ENCODE measurements at regions not wholly inside any gene's neighbourhood (a gene's known extent, or its start where the extent isn't known, plus 50 kb on each side); places are given as distances from the start of the nearest gene placed in this dataset.

GRCh38 chr9:7287986-7288385 is 511.6 kb downstream of the DMAC1 start:
- no peak for DNase-seq

GRCh38 chr9:7287065-7287464 is 512.5 kb downstream of the DMAC1 start:
- no peak for DNase-seq

GRCh38 chr9:7286101-7286500 is 513.5 kb downstream of the DMAC1 start:
- DNase-seq, result no peak

DNA sequence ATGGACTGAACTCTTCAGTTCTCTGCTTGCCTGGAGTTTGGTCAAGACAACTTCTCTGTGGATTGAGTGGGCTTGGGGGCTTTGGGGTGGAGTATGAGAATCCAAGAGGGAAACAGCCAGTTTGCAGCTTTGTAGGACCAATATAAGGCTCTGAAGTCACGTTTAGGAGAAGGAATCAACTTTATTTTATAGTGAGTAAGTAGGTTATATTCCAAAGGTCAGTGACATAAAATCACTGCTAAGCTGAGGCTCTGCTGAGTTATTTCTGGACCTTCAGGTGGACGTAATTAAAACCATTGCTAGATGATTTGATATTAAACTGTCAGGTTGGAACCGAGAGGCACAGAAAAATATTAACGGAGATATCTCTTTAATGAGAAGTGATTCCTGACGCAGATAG is 514.4 kb downstream of the DMAC1 start:
- no peak for DNase-seq

DNA sequence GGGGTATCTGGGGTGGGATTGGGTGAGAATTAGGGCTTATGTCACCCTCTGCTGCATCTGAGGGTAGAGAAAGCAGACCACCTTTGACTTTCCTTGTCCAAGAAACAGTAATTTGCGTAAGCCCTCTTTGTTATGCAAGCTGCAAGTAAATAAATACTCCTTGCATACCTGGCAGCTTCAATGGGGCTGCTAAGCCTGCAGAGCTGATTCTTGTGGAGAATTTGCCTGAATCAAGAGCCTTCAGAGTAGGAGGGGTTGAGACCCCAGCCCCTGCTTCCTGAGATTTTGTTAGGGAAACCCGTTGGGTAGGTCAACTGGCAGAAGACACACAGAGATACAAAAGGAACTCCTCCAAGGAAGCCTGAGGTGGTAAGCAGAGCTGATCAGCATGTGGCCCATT is 515.1 kb downstream of the DMAC1 start:
- no peak for DNase-seq

DNA sequence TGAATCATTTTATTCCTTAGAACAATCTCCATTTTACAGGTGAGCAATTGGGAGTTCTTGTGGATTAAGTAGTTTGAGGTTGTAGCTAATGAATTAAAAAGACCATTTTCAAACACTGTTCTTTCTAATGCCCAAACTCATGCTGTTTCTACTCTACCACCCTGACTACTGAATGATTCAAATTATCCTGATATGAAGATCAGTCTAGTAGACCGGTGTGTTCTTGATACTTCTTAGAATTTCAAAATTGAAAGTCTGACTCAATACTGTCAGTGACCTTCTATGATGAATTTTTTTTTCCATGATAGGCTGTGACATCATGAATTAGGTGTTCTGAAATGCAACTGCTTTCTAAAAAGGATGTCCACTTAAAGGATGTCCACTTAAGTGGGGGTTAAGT is 515.5 kb downstream of the DMAC1 start:
- DNase-seq, result no peak

DNA sequence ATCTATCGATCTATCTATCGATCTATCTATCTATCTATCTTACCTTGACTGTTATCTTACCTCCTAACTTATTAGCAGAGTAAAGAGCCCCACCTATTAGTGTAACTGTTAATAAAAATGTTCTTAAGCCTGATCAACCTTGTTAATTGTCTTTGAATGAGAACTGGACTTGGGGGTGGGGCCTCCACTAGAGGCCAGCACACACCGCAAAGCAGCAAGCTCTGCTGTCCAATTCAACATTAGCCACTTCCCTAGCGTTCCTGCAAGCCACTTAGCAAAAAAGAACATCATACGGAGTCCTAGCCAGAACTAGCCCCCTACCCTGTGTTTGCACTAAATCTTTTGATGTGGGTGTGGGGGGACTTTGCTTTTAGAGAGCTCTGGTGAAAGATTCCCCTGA is 515.8 kb downstream of the KDM4C start:
- DNase-seq, result no peak

- no peak for DNase-seq
Observed at GRCh38 chr9:7266911-7267595, 509.3 kb downstream of the KDM4C start.

DNA sequence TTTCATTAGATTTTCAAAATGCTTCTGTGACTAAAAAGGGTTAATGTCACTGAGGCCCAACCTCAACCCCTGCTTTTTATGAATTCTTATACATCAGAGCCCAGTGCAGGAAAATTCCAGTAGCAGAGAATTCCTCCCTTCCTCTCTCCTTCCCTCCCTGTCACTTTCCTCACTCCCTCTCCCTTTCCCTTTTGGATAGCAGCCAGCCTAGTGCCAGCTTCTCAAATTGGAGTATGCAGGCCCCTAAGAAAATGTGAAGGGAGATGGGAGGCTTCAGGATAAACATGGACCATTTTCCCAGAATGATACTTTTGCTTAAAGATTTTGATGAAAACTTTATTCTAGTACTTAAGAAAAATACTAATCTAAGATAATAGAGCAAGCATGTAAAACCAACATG is 507.4 kb downstream of the KDM4C start:
- no peak for DNase-seq

GRCh38 chr9:7259544-7260241 is 501.9 kb downstream of the KDM4C start:
- DNase-seq, result no peak

DNA sequence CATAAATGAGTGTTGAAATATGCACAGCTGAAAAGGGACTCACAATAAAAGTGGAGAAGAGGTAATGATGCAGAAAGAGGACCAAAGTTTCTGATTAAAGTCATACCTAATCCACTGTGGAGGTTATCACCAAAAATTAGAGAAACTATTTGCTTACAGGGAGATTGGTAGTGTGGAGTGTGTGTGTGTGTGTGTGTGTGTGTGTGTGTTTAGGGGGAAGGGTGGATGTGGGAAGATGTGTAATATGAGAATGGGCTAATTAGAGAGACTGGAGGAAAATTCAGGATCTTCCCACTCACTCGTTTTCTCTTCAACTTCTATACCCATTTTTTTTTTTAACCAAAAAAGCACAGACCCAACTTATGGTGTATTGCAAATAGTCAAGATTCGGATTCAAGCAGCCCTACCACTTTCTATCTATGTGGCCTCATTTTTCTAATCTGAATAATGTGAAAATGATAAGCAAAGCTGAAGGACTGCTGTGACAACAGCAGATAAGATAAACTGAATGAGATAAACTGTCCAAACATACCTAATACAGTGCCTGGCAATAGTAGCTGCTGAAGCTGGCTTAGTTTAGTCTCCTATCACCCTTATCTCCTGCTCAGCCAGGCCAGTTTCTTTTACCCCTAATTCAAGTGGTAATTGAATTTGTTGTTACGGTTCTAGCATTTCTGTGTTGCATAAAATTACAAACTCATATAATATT is 501.1 kb downstream of the KDM4C start:
- DNase-seq, result no peak

GRCh38 chr9:7246917-7247522 is 489.2 kb downstream of the KDM4C start:
- no peak for DNase-seq

GRCh38 chr9:7245976-7246580 is 488.3 kb downstream of the KDM4C start:
- DNase-seq, result no peak

DNA sequence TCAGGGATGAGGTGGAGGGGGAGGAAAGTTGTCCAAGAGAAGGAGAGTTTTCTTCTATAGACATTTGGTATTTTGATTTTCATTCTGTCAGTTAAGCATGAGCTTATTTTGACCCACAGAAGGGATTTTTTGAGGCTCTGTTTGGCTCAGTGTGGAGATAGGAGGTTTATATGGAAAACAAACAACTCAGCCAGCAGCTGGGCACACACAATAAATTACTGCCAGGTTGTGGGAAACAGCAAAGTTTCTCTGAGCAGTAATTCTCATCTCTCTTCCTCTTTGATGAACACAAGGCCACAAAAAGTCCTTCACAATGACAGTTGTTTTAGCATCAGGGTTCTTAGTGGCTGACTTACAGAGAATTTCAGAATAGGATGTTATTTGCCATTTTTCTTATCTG is 486.1 kb downstream of the KDM4C start:
- no peak for DNase-seq

GRCh38 chr9:7242126-7242525 is 484.4 kb downstream of the KDM4C start:
- DNase-seq, result no peak

DNA sequence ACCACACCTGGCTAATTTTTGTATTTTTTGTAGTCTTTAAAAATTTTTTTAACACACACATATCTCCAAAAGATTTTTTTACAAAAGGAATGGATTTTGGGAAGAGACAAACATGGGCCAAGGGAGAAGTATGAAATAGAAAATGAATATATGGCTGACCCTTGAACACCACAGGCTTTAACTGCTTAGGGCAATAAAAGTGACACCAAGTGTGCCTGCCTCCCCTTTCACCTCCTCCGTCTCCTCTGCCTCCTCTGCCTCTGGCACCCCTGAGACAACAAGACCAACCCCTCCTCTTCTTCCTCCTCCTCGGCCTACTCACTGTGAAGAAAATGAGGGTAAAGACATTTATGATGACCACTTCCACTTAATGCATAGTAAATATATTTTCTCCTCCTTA is 483.9 kb downstream of the KDM4C start:
- DNase-seq, result no peak

GRCh38 chr9:7240569-7241311 is 483.0 kb downstream of the KDM4C start:
- no peak for DNase-seq

GRCh38 chr9:7239708-7240107 is 481.9 kb downstream of the KDM4C start:
- DNase-seq, result no peak

- no peak for DNase-seq
Observed at GRCh38 chr9:7238247-7238637, 480.5 kb downstream of the KDM4C start.

DNA sequence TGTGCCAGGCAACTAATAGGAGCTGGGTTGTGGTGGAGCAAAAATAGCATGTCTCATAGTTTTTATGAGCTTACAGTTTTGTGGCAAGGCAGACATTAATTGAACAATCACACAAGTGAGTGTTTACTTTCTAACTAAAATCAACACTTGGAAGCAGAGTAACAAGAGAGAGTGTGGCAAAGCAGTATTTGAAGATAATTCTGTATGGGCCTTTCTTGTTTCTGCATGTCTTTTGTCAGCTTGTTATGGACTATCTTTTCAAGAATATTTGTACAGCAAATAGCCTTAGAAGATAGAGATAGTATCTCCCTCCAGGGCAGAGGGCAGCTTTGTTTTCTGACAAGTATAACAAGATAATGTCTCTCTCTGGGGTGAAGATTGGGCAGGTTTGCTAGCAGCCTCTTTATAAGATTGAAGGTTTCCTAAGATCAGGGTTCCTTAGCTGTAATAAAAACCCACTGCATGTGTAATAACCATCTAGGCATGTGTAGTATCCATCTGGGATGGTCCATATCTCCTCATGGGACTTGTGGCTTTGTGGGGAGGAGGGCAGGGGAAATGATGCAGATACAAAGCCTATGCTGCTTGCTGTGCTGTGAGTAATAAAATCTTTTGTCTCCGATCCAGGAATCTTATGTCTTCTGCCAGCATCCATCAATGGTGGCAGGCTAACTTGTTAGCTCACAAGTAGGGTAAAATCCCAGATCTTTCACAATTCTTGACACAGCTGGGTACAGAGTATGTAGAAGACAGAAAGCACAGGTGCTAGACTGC is 479.9 kb downstream of the KDM4C start:
- no peak for DNase-seq

DNA sequence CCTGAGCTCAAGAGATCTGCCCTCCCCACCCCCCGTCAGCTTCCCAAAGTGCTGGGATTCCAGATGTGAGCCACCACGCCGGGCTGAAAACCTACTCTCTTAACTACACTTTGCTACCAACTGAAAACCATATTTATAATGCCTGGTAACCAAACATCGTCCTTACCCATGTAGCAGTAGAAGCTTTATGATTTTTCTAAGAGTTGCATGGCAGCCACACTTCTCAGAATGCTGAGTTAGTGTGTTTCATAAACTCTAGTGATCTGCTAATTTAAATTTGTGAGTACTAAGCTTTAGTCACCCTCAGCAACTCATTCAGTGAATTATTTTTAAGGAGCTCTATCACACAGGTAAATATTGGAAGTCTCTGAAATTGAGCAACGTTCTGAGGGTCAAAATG is 478.4 kb downstream of the KDM4C start:
- no peak for DNase-seq

DNA sequence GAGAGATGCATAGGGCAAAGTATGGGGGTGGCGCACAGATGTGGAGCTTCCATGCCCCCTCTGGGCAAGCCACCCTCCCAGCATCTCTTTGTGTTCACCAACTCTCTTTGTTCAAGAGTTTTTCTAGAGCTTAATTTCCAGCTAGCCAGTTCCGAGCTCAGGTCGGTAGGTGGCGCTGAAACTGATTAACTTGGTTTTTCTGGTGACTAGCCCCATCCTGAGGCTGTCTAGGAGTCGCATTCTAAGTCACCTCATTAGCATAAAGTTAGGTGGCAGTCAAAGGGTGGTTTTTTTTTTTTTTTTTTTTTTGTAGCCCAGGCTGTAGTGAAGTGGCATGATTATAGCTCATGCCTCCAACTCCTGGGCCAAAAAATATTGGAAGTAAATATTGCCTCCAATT is 476.4 kb downstream of the KDM4C start:
- DNase-seq, result no peak

All from activated CD8-positive, alpha-beta memory T cell treated with anti-CD3 and anti-CD28 coated beads for 24 hours (primary cell).